Erythroblast (primary cell): ENCODE measurements at regions not wholly inside any gene's neighbourhood (a gene's known extent, or its start where the extent isn't known, plus 50 kb on each side); places are given as distances from the start of the nearest gene placed in this dataset.

Experiments
- GATA1 ChIP-seq: IDR thresholded peaks from 2 replicates; pipeline ENCODE4 v1.6.1; 2011; ENCODE audit warnings: low read depth, mild to moderate bottlenecking, control low read depth, low read length, moderate library complexity
- POLR2A ChIP-seq: IDR thresholded peaks from 2 replicates; pipeline ENCODE4 v1.6.1; 2011; ENCODE audit warnings: mild to moderate bottlenecking, low read length

- no peak for TF ChIP-seq POLR2A
- TF ChIP-seq GATA1, result no peak
These were observed 283.9 kb upstream of the THBS1 start for GRCh38 chr15:39296955-39297354.
